H1 (cell line): ENCODE measurements at regions not wholly inside any gene's neighbourhood (a gene's known extent, or its start where the extent isn't known, plus 50 kb on each side); places are given as distances from the start of the nearest gene placed in this dataset.

Experiments used
- CTCF ChIA-PET: fragments of 300-600 bp; sonication (Branson Sonifier 250); formaldehyde crosslinking; loops from one replicate; lab custom pipeline; 2021; ENCODE audit not compliant: partially characterized antibody; lab: Charles Lee
- POLR2A ChIA-PET: fragments of 300-600 bp; sonication (Branson Sonifier 250); formaldehyde crosslinking; loops from one replicate; lab custom pipeline; 2021; ENCODE audit warnings: inconsistent platforms; ENCODE audit not compliant: partially characterized antibody; lab: Charles Lee
- DNase-seq, 2 experiments: peaks; one replicate each; pipeline versions ENCODE4 v3.0.0 to v3.0.0-alpha.2; 2010 to 2022; ENCODE audit warnings: low spot score in 2 of 2, low read depth in 1 of 2, mixed read lengths in 1 of 2
- FAIRE-seq: peaks from 2 replicates; lab custom pipeline; 2011; peaks lifted over from hg19 to GRCh38; lab: Jason Lieb, UNC
- H2AFZ ChIP-seq: 2 replicates; pipeline ENCODE4 v1.8.1; 2012; ENCODE audit warnings: low read length, inconsistent platforms
- H2AK5ac ChIP-seq: 2 replicates; pipeline ENCODE4 v1.6.1; 2013; ENCODE audit warnings: low read depth, low read length
- H2BK120ac ChIP-seq: replicated peaks from 2 replicates; pipeline ENCODE3; 2013; ENCODE audit warnings: low read depth, low read length, inconsistent platforms
- H2BK12ac ChIP-seq: 2 replicates; pipeline ENCODE4 v1.6.1; 2013; ENCODE audit warnings: low read depth, low read length
- H2BK15ac ChIP-seq: 2 replicates; pipeline ENCODE4 v1.6.1; 2013; ENCODE audit warnings: low read length
- H2BK20ac ChIP-seq: 2 replicates; pipeline ENCODE4 v1.6.1; 2013; ENCODE audit warnings: low read length
- H2BK5ac ChIP-seq: 2 replicates; pipeline ENCODE4 v1.6.1; 2013; ENCODE audit warnings: low read depth, low read length
- H3K14ac ChIP-seq: 2 replicates; pipeline ENCODE4 v1.6.1; 2013; ENCODE audit warnings: inconsistent platforms; ENCODE audit not compliant: insufficient read length
- H3K18ac ChIP-seq: 2 replicates; pipeline ENCODE4 v1.6.1; 2013; ENCODE audit warnings: low read length; ENCODE audit errors: extremely low read depth
- H3K23ac ChIP-seq: 2 replicates; pipeline ENCODE4 v1.6.1; 2013; ENCODE audit warnings: inconsistent platforms; ENCODE audit not compliant: insufficient read length
- H3K23me2 ChIP-seq: 2 replicates; pipeline ENCODE4 v1.6.1; 2013; ENCODE audit warnings: low read depth, low read length
- H3K27ac ChIP-seq: 2 replicates; pipeline ENCODE4 v1.6.1; 2011; ENCODE audit warnings: low read depth, low read length, inconsistent platforms
- H3K27me3 ChIP-seq, 4 experiments: replicated peaks in 1 of 4; 1 replicate in 1 of 4; 2 replicates in 3 of 4; pipeline versions ENCODE4 v1.6.1 to v1.8.1; 2011 to 2013; ENCODE audit warnings: low read length in 3 of 4, mild to moderate bottlenecking in 3 of 4, inconsistent platforms in 2 of 4, mixed read lengths in 2 of 4, moderate library complexity in 1 of 4; ENCODE audit not compliant: control insufficient read depth in 3 of 4, insufficient read depth in 3 of 4; ENCODE audit errors: extremely low read depth in 1 of 4
- H3K36me3 ChIP-seq, 4 experiments: 2 replicates each; pipeline versions ENCODE4 v1.6.1 to v1.8.1; 2011 to 2013; ENCODE audit warnings: mild to moderate bottlenecking in 4 of 4, low read length in 3 of 4, moderate library complexity in 2 of 4, control low read depth in 1 of 4, inconsistent platforms in 1 of 4; ENCODE audit not compliant: insufficient read depth in 4 of 4, control insufficient read depth in 2 of 4
- H3K4ac ChIP-seq: replicated peaks from 2 replicates; pipeline ENCODE3; 2013; ENCODE audit warnings: low read length, low read depth, mixed read lengths, inconsistent platforms; ENCODE audit not compliant: insufficient read length
- H3K4me1 ChIP-seq, 4 experiments: replicated peaks in 1 of 4; 1 replicate in 1 of 4; 2 replicates in 3 of 4; pipeline versions ENCODE4 v1.6.1 to v1.8.1; 2011 to 2013; ENCODE audit warnings: low read length in 3 of 4, inconsistent platforms in 2 of 4, mixed read lengths in 1 of 4; ENCODE audit not compliant: insufficient read depth in 4 of 4, control insufficient read depth in 3 of 4
- H3K4me2 ChIP-seq, 2 experiments: 2 replicates each; pipeline versions ENCODE4 v1.6.1 to v1.8.1; 2011 to 2013; ENCODE audit warnings: low read depth in 2 of 2, low read length in 2 of 2, control low read depth in 1 of 2, inconsistent platforms in 1 of 2, mild to moderate bottlenecking in 1 of 2; ENCODE audit not compliant: insufficient read depth in 1 of 2
- H3K4me3 ChIP-seq, 4 experiments: fragments of 200-600, 300-600 bp in 1 of 4; sonication (generic), shearing (Covaris generic), sonication (Bioruptor Twin) in 1 of 4; 2 replicates each; pipeline versions ENCODE4 v1.5.1 to v1.8.1; 2011 to 2016; ENCODE audit warnings: low read length in 4 of 4, low read depth in 3 of 4, control low read depth in 2 of 4, inconsistent platforms in 2 of 4, mild to moderate bottlenecking in 2 of 4, mixed read lengths in 1 of 4, moderate library complexity in 1 of 4; ENCODE audit not compliant: insufficient read depth in 2 of 4; ENCODE audit errors: extremely low read depth in 1 of 4
- H3K56ac ChIP-seq: replicated peaks from 2 replicates; pipeline ENCODE3; 2013; ENCODE audit warnings: low read depth, mild to moderate bottlenecking, mixed read lengths, low read length, inconsistent platforms; ENCODE audit not compliant: insufficient read length
- H3K79me1 ChIP-seq: 2 replicates; pipeline ENCODE4 v1.6.1; 2013; ENCODE audit warnings: low read depth, low read length, control low read depth
- H3K79me2 ChIP-seq, 2 experiments: 2 replicates each; pipeline versions ENCODE4 v1.6.1 to v1.8.1; 2012 to 2013; ENCODE audit warnings: low read length in 2 of 2, mild to moderate bottlenecking in 2 of 2, inconsistent platforms in 1 of 2; ENCODE audit not compliant: insufficient read depth in 2 of 2, control insufficient read depth in 1 of 2
- H3K9ac ChIP-seq, 4 experiments: replicated peaks in 1 of 4; 1 replicate in 1 of 4; 2 replicates in 3 of 4; pipeline versions ENCODE4 v1.6.1 to v1.8.1; 2011 to 2013; ENCODE audit warnings: low read depth in 3 of 4, low read length in 3 of 4, control low read depth in 2 of 4, mild to moderate bottlenecking in 2 of 4, moderate library complexity in 2 of 4, inconsistent platforms in 1 of 4; ENCODE audit errors: extremely low read depth in 1 of 4
- H3K9me3 ChIP-seq, 2 experiments: 2 replicates each; pipeline versions ENCODE4 v1.6.1 to v1.8.1; 2012 to 2013; ENCODE audit warnings: mild to moderate bottlenecking in 2 of 2, moderate library complexity in 2 of 2, control low read depth in 1 of 2, inconsistent platforms in 1 of 2, low read depth in 1 of 2, low read length in 1 of 2, mixed read lengths in 1 of 2; ENCODE audit not compliant: insufficient read depth in 2 of 2
- H4K20me1 ChIP-seq, 2 experiments: replicated peaks in 1 of 2; 2 replicates each; pipeline versions ENCODE3 to v1.8.1; 2011 to 2013; ENCODE audit warnings: inconsistent platforms in 2 of 2, low read length in 2 of 2, mild to moderate bottlenecking in 1 of 2; ENCODE audit not compliant: insufficient read depth in 2 of 2, control insufficient read depth in 1 of 2
- H4K5ac ChIP-seq: 2 replicates; pipeline ENCODE4 v1.6.1; 2013; ENCODE audit warnings: low read length, low read depth, mixed read lengths, inconsistent platforms; ENCODE audit not compliant: insufficient read length
- H4K8ac ChIP-seq: 2 replicates; pipeline ENCODE4 v1.8.0; 2013; ENCODE audit warnings: mild to moderate bottlenecking, moderate library complexity, low read length, inconsistent platforms; ENCODE audit not compliant: insufficient read depth; ENCODE audit errors: extremely low read depth
- H4K91ac ChIP-seq: replicated peaks from 2 replicates; pipeline ENCODE3; 2013; ENCODE audit warnings: low read length, mixed read lengths, inconsistent platforms; ENCODE audit not compliant: insufficient read length
- BRCA1 ChIP-seq: IDR thresholded peaks from 2 replicates; pipeline ENCODE4 v1.6.1; 2012; ENCODE audit warnings: low read depth, low read length, improper control_type of control experiment
- SP1 ChIP-seq: IDR thresholded peaks from 2 replicates; pipeline ENCODE4 v1.6.1; 2011; ENCODE audit warnings: low read depth, low read length
- WGBS, 2 experiments: shearing (Covaris generic) in 1 of 2; methylation state at CpG; one replicate each; pipeline versions ENCODE4 v1.1.6 to v1.1.7; 2013 to 2015; ENCODE audit warnings: low lambda C conversion rate in 2 of 2, mixed read lengths in 2 of 2, inconsistent platforms in 1 of 2, low coverage in 1 of 2, missing lambda C conversion rate in 1 of 2; ENCODE audit not compliant: insufficient replicate concordance in 2 of 2, insufficient coverage in 1 of 2, insufficient read length in 1 of 2; ENCODE audit errors: extremely low coverage in 1 of 2, missing lambda C conversion rate in 1 of 2; 5-methylcytosine and 5-hydroxymethylcytosine counted together

DNA sequence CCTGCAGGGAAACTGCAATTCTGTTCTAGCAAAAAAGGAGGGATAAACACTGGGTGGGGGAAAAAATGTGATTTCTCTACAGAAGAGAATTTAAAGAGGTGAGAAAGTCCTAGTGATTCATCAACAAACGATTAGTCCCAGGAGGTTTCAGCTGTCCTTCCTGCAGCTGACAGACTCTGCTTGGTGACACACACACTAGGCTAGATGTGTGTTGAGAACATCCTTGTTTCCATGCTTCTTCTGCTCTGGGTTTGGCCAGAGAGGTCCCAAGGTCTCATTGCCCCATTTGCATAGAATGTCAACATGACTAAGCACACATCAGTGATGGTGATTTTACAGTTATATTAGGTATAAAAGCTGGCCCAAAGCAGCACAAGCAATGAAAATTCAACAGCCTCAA is 258.3 kb downstream of the NFATC2 start:
- Histone ChIP-seq H3K79me2 (no peaks in the 10 kb centered on the region), H2BK20ac (no peak overlapping the region), H2BK5ac (no peak overlapping the region), H3K27ac (no peak overlapping the region), H3K23me2 (no peaks in the 10 kb centered on the region), H4K8ac (no peak overlapping the region), H4K91ac (no peak overlapping the region), H3K14ac (no peak overlapping the region), H3K9ac (no peak overlapping the region), H3K4ac (no peak overlapping the region), H2AK5ac (no peak overlapping the region), H3K56ac (no peak overlapping the region), H2AFZ (no peak overlapping the region), H4K5ac (no peak overlapping the region), H3K18ac (no peak overlapping the region), H2BK12ac (no peak overlapping the region), H3K36me3 (no peaks in the 10 kb centered on the region), H2BK120ac (no peak overlapping the region), H3K23ac (no peak overlapping the region), H3K9me3 (no peaks in the 10 kb centered on the region), H3K4me1 (peaks cover 0 to 3% (median 0%) of the 10 kb centered on the region in 4 experiments; a peak in 1 of 7 replicates), H3K4me3 (no peak overlapping the region), H2BK15ac (no peak overlapping the region), H4K20me1 (no peaks in the 10 kb centered on the region), H3K27me3 (no peaks in the 10 kb centered on the region), H3K79me1 (no peaks in the 10 kb centered on the region), H3K4me2 (no peak overlapping the region)
- FAIRE-seq, result no peak
- 91% methylated on average over 1 of the region's 1 CpG; no CpG with 5 or more reads in 1 of the 2 experiments for WGBS, 2 experiments
- CTCF ChIA-PET, result interaction anchor here (0.5 to 1.9 kb wide), 7 partner anchors 9 to 302 kb away, joined by 3 to 5 read pairs (median 3); no protein-coding TSS in a partner anchor
- DNase-seq, result no peak
- POLR2A ChIA-PET, result no interaction called here
- no peak for TF ChIP-seq SP1
- no peak for TF ChIP-seq BRCA1
